ENCODE measurements at regions not wholly inside any gene's neighbourhood (a gene's known extent, or its start where the extent isn't known, plus 50 kb on each side); places are given as distances from the start of the nearest gene placed in this dataset.

- no peaks in the 10 kb centered on the region for H3K36me3 ChIP-seq (ENCODE audit: control insufficient read depth, insufficient read depth, low read length)
- no peak overlapping the region for H3K4me3 ChIP-seq (ENCODE audit: low read depth, low read length)
- H3K27me3 ChIP-seq (ENCODE audit: control insufficient read depth, insufficient read depth, low read length), result no peaks in the 10 kb centered on the region
- TF ChIP-seq, protein P1, sequence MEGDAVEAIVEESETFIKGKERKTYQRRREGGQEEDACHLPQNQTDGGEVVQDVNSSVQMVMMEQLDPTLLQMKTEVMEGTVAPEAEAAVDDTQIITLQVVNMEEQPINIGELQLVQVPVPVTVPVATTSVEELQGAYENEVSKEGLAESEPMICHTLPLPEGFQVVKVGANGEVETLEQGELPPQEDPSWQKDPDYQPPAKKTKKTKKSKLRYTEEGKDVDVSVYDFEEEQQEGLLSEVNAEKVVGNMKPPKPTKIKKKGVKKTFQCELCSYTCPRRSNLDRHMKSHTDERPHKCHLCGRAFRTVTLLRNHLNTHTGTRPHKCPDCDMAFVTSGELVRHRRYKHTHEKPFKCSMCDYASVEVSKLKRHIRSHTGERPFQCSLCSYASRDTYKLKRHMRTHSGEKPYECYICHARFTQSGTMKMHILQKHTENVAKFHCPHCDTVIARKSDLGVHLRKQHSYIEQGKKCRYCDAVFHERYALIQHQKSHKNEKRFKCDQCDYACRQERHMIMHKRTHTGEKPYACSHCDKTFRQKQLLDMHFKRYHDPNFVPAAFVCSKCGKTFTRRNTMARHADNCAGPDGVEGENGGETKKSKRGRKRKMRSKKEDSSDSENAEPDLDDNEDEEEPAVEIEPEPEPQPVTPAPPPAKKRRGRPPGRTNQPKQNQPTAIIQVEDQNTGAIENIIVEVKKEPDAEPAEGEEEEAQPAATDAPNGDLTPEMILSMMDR (IDR thresholded peaks at IDR 0.05; ENCODE audit: insufficient read depth, low read length, severe bottlenecking), result no peak
- FAIRE-seq, result no peak
- no peak for DNase-seq (ENCODE audit: low read depth)
These were observed 62.4 kb upstream of the MEF2A start for GRCh38 chr15:99503411-99503810.

DNA sequence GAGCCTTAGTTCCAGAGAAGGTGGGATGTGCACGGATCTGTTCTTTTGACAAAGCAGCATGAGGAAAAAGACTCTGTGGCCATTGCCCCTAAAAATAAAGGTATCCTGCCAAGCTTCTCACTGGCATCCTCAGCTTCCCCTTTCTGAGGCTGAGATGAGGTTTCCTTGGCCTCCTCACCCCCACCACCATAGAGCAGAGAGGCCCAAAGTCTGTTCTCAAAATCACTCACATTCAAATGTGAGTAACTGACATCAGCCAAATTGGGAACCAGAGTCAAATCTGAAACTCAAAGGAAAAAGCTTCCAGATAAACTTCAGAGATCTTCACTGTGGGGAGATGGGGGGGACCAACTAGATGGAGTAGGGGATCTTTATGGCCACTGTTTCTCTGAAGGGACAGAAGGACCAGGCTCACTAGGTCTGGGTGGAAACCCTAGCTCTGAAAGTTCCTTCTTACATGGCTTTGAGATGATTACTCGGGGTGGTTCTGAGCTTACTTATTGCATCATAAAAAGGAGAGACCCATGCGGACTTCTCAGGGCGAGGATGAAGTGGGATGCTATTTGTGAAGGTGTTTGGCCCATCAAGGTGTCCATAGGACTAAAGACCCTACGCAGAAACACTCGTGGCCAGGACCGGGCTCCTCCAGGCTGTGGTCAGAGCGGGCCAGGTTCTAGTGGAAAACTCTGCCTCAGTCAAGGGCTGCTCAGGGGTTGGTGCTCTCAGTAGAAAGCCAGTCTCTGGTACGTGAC is 61.5 kb upstream of the MEF2A start:
- DNase-seq (ENCODE audit: low read depth), result no peak
- Histone ChIP-seq H3K27me3 (ENCODE audit: control insufficient read depth, insufficient read depth, low read length) (no peaks in the 10 kb centered on the region), H3K36me3 (ENCODE audit: control insufficient read depth, insufficient read depth, low read length) (no peaks in the 10 kb centered on the region), H3K4me3 (ENCODE audit: low read depth, low read length) (no peak overlapping the region)
- FAIRE-seq, result no peak
- TF ChIP-seq, protein P1 (IDR thresholded peaks at IDR 0.05; ENCODE audit: insufficient read depth, low read length, severe bottlenecking), result no peak

DNA sequence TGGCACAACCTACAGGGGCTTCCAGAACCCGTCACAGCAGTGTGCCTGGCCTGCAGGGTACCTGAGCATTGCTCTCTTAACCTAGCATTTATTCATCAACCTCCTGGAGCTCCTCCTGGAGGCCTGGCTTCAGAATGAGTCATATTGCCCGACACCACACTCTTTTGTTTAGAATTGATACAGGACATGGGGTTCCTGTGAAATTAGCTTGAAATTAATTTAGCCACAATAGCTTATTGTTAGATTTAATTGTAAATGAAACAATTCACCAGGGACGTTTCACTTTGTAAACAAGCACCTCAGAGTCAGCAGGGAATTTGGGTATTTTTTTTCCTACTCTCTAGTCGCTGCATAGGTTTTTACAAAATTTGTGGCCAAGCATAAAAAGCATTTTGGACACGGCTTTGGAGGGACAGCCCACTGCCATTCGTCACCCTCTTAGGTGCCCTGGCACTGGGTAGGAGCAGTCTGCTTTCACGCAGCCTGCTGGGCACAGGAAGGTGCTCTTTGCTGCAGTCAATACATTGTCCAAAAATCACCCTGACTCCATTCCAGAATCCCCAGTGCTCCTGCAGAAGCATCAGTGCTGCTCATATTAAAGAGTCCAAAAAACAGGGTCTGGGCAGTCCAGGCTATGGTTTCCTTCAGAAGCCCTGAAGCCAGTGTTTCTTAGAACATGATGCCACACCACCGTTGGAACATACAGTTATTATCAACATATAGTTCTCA is 60.8 kb upstream of the MEF2A start:
- H3K27me3 ChIP-seq (ENCODE audit: control insufficient read depth, insufficient read depth, low read length), result no peaks in the 10 kb centered on the region
- FAIRE-seq (no peak), DNase-seq (ENCODE audit: low read depth) (peak; percentile 51)
- no peaks in the 10 kb centered on the region for H3K36me3 ChIP-seq (ENCODE audit: control insufficient read depth, insufficient read depth, low read length)
- no peak overlapping the region for H3K4me3 ChIP-seq (ENCODE audit: low read depth, low read length)
- TF ChIP-seq, protein P1 (IDR thresholded peaks at IDR 0.05; ENCODE audit: insufficient read depth, low read length, severe bottlenecking), result peak; percentile 18

- TF ChIP-seq, protein P1 (IDR thresholded peaks at IDR 0.05; ENCODE audit: insufficient read depth, low read length, severe bottlenecking), result no peak
- no peak for DNase-seq (ENCODE audit: low read depth)
- Histone ChIP-seq H3K4me3 (ENCODE audit: low read depth, low read length) (no peak overlapping the region), H3K36me3 (ENCODE audit: control insufficient read depth, insufficient read depth, low read length) (no peaks in the 10 kb centered on the region), H3K27me3 (ENCODE audit: control insufficient read depth, insufficient read depth, low read length) (no peaks in the 10 kb centered on the region)
- no peak for FAIRE-seq
These were observed 59.4 kb upstream of the MEF2A start for GRCh38 chr15:99506399-99506798.

GRCh38 chr15:99507016-99507503 is 58.7 kb upstream of the MEF2A start:
- Histone ChIP-seq H3K4me3 (ENCODE audit: low read depth, low read length) (no peak overlapping the region), H3K36me3 (ENCODE audit: control insufficient read depth, insufficient read depth, low read length) (no peaks in the 10 kb centered on the region), H3K27me3 (ENCODE audit: control insufficient read depth, insufficient read depth, low read length) (no peaks in the 10 kb centered on the region)
- FAIRE-seq, result no peak
- DNase-seq (ENCODE audit: low read depth), result no peak
- TF ChIP-seq, protein P1 (IDR thresholded peaks at IDR 0.05; ENCODE audit: insufficient read depth, low read length, severe bottlenecking), result no peak

All from bronchial epithelial cell (primary cell).